ENCODE measurements at regions not wholly inside any gene's neighbourhood (a gene's known extent, or its start where the extent isn't known, plus 50 kb on each side); places are given as distances from the start of the nearest gene placed in this dataset.

GRCh38 chr6:80436663-80437062, 330.2 kb downstream of the BCKDHB start (continued):
- no peak for TF ChIP-seq REST (IDR thresholded peaks at IDR 0.05; ENCODE audit: low read depth)

- intact Hi-C loops (cut with micrococcal nuclease) = no loop called here
- RAD21 ChIA-PET (ENCODE audit: low non-redundant PET in 1 of 2, low total read pairs in 2 of 2, uncharacterized antibody in 2 of 2, unreplicated experiment in 2 of 2) = no interaction called here
Measured at GRCh38 chr6:80435457-80435856, 329.0 kb downstream of the BCKDHB start.

More at GRCh38 chr6:80435457-80435856, 329.0 kb downstream of the BCKDHB start:
- DNase-seq (ENCODE audit: low read depth, low spot score) (no peak), ATAC-seq (no peak)
- no peaks in the 10 kb centered on the region for H4K20me1 ChIP-seq (ENCODE audit: insufficient read depth)
- BruUV-seq (replicated peaks) = no TSS peak
- TF ChIP-seq ATF3 (IDR thresholded peaks at IDR 0.05) (no peak), ZNF274 (IDR thresholded peaks at IDR 0.05; ENCODE audit: low read depth, low read length) (no peak), EZH2 (IDR thresholded peaks at IDR 0.05) (no peak), REST (IDR thresholded peaks at IDR 0.05; ENCODE audit: low read depth) (no peak), POLR2AphosphoS5 (IDR thresholded peaks at IDR 0.05; ENCODE audit: low read depth, low read length) (no peak)
- H3K27ac ChIP-seq (ENCODE audit: low read depth, low read length) = no peak overlapping the region
- H3K9ac ChIP-seq (ENCODE audit: low read length) = no peak overlapping the region
- H2AFZ ChIP-seq (ENCODE audit: low read depth, low read length, poor library complexity, severe bottlenecking) = no peak overlapping the region
- CTCF ChIA-PET = no interaction called here
- H3K4me2 ChIP-seq (ENCODE audit: low read length) = no peak overlapping the region
- H3K79me2 ChIP-seq (ENCODE audit: insufficient read depth, low read length) = no peaks in the 10 kb centered on the region
- POLR2A ChIA-PET = no interaction called here
- H3K4me1 ChIP-seq (ENCODE audit: control insufficient read depth in 1 of 2, insufficient read depth in 2 of 2, low read length in 2 of 2) = peaks cover 12 to 30% of the 10 kb centered on the region in 2 experiments
- no peaks in the 10 kb centered on the region for H3K27me3 ChIP-seq (ENCODE audit: insufficient read depth, low read length)
- no peaks in the 10 kb centered on the region for H3K9me3 ChIP-seq (ENCODE audit: control insufficient read depth in 1 of 2, insufficient read depth in 1 of 2, low read depth in 1 of 2, low read length in 2 of 2)
- H3K4me3 ChIP-seq (replicated peaks in 1 of 2; ENCODE audit: low read depth in 1 of 2, low read length in 2 of 2) = no peak overlapping the region
- no peaks in the 10 kb centered on the region for H3K36me3 ChIP-seq (ENCODE audit: control insufficient read depth in 1 of 2, insufficient read depth in 2 of 2, low read length in 2 of 2)
- H3K9me2 ChIP-seq (ENCODE audit: insufficient read depth) = no peaks in the 10 kb centered on the region; the same call in 1 of the 2 replicates
